AG04449 (cell line): ENCODE measurements at regions not wholly inside any gene's neighbourhood (a gene's known extent, or its start where the extent isn't known, plus 50 kb on each side); places are given as distances from the start of the nearest gene placed in this dataset.

Experiments
- CTCF ChIA-PET: fragments of 350-600 bp; formaldehyde crosslinking; extraction: SDS; loops from one replicate; lab custom pipeline; 2021; ENCODE audit warnings: antibody characterized with exemption; lab: Yijun Ruan, JAX
- POLR2A ChIA-PET: fragments of 400-600, 350-600 bp; formaldehyde crosslinking; extraction: SDS; loops from one replicate; lab custom pipeline; 2020; ENCODE audit warnings: antibody characterized with exemption, inconsistent platforms; lab: Yijun Ruan, JAX
- DNase-seq: peaks from one replicate; pipeline ENCODE4 v3.0.0-alpha.2; 2010; ENCODE audit warnings: low read depth, low spot score
- H3K4me3 ChIP-seq: 2 replicates; pipeline ENCODE4 v1.5.1; 2011; ENCODE audit warnings: low read depth, mild to moderate bottlenecking, control low read depth, low read length
- CTCF ChIP-seq: IDR thresholded peaks from one replicate; pipeline ENCODE4 v1.5.1; 2011; ENCODE audit warnings: mild to moderate bottlenecking, moderate library complexity, low read length, control low read depth, inconsistent platforms; ENCODE audit not compliant: insufficient read depth; ENCODE audit errors: missing control alignments

- ChIA-PET CTCF (interaction anchor here (0.8 kb wide), 1 partner anchor 15 kb away, joined by 3 read pairs; no protein-coding TSS in a partner anchor), POLR2A (no interaction called here)
- no peak overlapping the region for H3K4me3 ChIP-seq
- TF ChIP-seq CTCF: no peak
- DNase-seq: no peak
These were observed 50.1 kb upstream of the TLE3 start for GRCh38 chr15:70147778-70148177.
